Heart left ventricle (tissue), 13 donors: ENCODE measurements at regions not wholly inside any gene's neighbourhood (a gene's known extent, or its start where the extent isn't known, plus 50 kb on each side); places are given as distances from the start of the nearest gene placed in this dataset.

ENCODE experiments used
- CTCF ChIP-seq, 12 donors: fragments of 200-600 bp; sonication (generic) in 4 of 12; IDR thresholded peaks; one replicate each; pipeline versions ENCODE4 v1.5.0 to v1.8.0; 2018 to 2022; ENCODE audit warnings: antibody characterized with exemption in 12 of 12, mild to moderate bottlenecking in 5 of 12
- POLR2A ChIP-seq, 2 donors: fragments of 450-650 bp; IDR thresholded peaks; one replicate each; pipeline ENCODE4 v1.6.1; 2017; ENCODE audit warnings: antibody characterized with exemption in 2 of 2, mild to moderate bottlenecking in 2 of 2, moderate library complexity in 2 of 2
- donor health status: ischemic (EF 13 %, LVEDD 7.1; RV severe dilation, severe dysfunction).
- donor health status: DM: no; HTN: yes; CAD: no.
- donor health status: DM: no; HTN: no; CAD: no.
- donor health status: ischemic (EF 25% LVEDD 6.9; RV normal size, moderate dysfunction).
- donor health status: ischemic (EF 25% LVEDD 5.7; RV mildly dilated, moderate dysfunction).
- donor health status: ischemic (EF 35%, LVEDD 5.7; RV mildly dilated, moderate dysfunction).
- donor health status: nonischemic (EF 11% LVEDD 7.7; RV severe dilation, severe dysfunction).
- donor health status: DM: yes; HTN: yes; CAD: no.
- donor health status: PGD.
- donor health status: ischemic (EF 29% LVEDD 5.4; RV normal size, mild dysfunction).
- donor health status: nonischemic (EF 23%, LVEDD 6.1; RV moderate dilation, normal function).

GRCh38 chr13:44048326-44048725, 168.6 kb downstream of the LACC1 start:
- TF ChIP-seq CTCF (IDR thresholded peaks at IDR 0.05): peak in 4 of 12 donors; percentile 12 to 32 (median 26)
- no peak for TF ChIP-seq POLR2A (IDR thresholded peaks at IDR 0.05)
